ENCODE measurements at regions not wholly inside any gene's neighbourhood (a gene's known extent, or its start where the extent isn't known, plus 50 kb on each side); places are given as distances from the start of the nearest gene placed in this dataset.
A peak's percentile ranks its signal among the peaks of the same experiment; 100 is the strongest.

- no peak for FAIRE-seq
- Histone ChIP-seq H3K27ac (ENCODE audit: low read depth, low read length) (no peak overlapping the region), H3K9me3 (ENCODE audit: insufficient read depth, low read depth, low read length) (peaks cover 3% of the 10 kb centered on the region), H3K27me3 (ENCODE audit: insufficient read depth, low read length) (no peaks in the 10 kb centered on the region), H3K4me3 (ENCODE audit: insufficient read depth, low read depth, low read length) (no peak overlapping the region), H3K4me1 (ENCODE audit: insufficient read depth, low read length) (no peaks in the 10 kb centered on the region), H3K4me2 (ENCODE audit: low read length) (no peak overlapping the region), H4K20me1 (ENCODE audit: insufficient read depth, low read length) (no peaks in the 10 kb centered on the region), H3K9ac (ENCODE audit: low read length) (no peak overlapping the region), H3K36me3 (ENCODE audit: insufficient read depth, low read length) (no peaks in the 10 kb centered on the region), H2AFZ (ENCODE audit: low read depth, low read length) (no peak overlapping the region), H3K79me2 (ENCODE audit: insufficient read depth, low read length) (no peaks in the 10 kb centered on the region)
- Mint-ChIP-seq H3K9me3 (ENCODE audit: unreplicated experiment) (peaks cover 2% of the 10 kb centered on the region), H3K27me3 (ENCODE audit: low read depth, unreplicated experiment) (no peaks in the 10 kb centered on the region), H3K4me3 (ENCODE audit: unreplicated experiment) (no peak overlapping the region), H3K27ac (ENCODE audit: unreplicated experiment) (no peak overlapping the region), H3K36me3 (ENCODE audit: low read depth, unreplicated experiment) (no peaks in the 10 kb centered on the region), H3K4me1 (ENCODE audit: low read depth, unreplicated experiment) (peaks cover 6% of the 10 kb centered on the region)
- peak; percentile 22 for DNase-seq (ENCODE audit: low read depth)
- no peak for TF ChIP-seq CTCF (IDR thresholded peaks at IDR 0.05; ENCODE audit: insufficient read depth, low read depth, low read length)
- TF ChIP-seq EZH2 (IDR thresholded peaks at IDR 0.05; ENCODE audit: insufficient read depth, low read length), result no peak
Measured at GRCh38 chr4:179662522-179662921, 2220.3 kb upstream of the AGA start.

DNA sequence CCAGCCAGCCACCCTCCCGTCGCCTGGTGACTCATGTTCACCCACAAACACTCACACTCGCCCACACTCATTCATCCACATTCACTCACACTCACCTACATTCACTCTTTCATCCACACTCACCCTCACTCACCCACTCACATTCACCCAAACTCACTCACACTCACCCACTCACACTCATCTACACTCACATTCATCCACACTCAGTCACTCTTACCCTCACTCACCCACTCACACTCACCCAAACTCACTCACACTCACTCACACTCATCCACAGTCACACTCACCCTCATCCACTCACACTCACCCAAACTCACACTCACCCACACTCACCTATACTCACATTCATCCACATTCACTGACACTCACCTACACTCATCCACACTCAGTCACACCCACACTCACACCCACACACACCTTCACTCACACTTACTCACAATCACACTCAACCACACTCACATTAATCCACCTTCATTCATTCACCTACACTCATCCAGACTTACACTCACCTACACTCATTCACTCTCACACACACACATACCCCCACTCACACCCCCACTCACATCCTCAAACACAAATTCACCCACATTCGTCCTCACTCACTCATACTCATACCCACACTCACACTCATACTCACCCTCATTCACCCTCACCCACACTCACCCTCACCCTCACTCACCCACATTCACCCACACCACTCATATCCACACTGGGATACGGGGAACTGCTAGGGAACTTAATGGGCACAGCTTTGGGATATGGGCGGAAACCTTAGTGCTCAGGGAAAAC lies 2221.6 kb upstream of the AGA start:
- H3K36me3 Mint-ChIP-seq (ENCODE audit: low read depth, unreplicated experiment), result no peaks in the 10 kb centered on the region
- peaks cover 3% of the 10 kb centered on the region for H3K9me3 ChIP-seq (ENCODE audit: insufficient read depth, low read depth, low read length)
- no peak for FAIRE-seq
- H3K4me2 ChIP-seq (ENCODE audit: low read length), result no peak overlapping the region
- no peak overlapping the region for H3K27ac Mint-ChIP-seq (ENCODE audit: unreplicated experiment)
- TF ChIP-seq EZH2 (IDR thresholded peaks at IDR 0.05; ENCODE audit: insufficient read depth, low read length) (no peak), CTCF (IDR thresholded peaks at IDR 0.05; ENCODE audit: insufficient read depth, low read depth, low read length) (no peak)
- H2AFZ ChIP-seq (ENCODE audit: low read depth, low read length), result no peak overlapping the region
- no peaks in the 10 kb centered on the region for H3K27me3 Mint-ChIP-seq (ENCODE audit: low read depth, unreplicated experiment)
- H3K79me2 ChIP-seq (ENCODE audit: insufficient read depth, low read length), result no peaks in the 10 kb centered on the region
- no peak overlapping the region for H3K4me3 Mint-ChIP-seq (ENCODE audit: unreplicated experiment)
- H3K4me1 Mint-ChIP-seq (ENCODE audit: low read depth, unreplicated experiment), result peaks cover 6% of the 10 kb centered on the region
- no peak overlapping the region for H3K27ac ChIP-seq (ENCODE audit: low read depth, low read length)
- no peaks in the 10 kb centered on the region for H3K4me1 ChIP-seq (ENCODE audit: insufficient read depth, low read length)
- no peak overlapping the region for H3K9ac ChIP-seq (ENCODE audit: low read length)
- no peak for DNase-seq (ENCODE audit: low read depth)
- no peaks in the 10 kb centered on the region for H4K20me1 ChIP-seq (ENCODE audit: insufficient read depth, low read length)
- peaks cover 2% of the 10 kb centered on the region for H3K9me3 Mint-ChIP-seq (ENCODE audit: unreplicated experiment)
- no peak overlapping the region for H3K4me3 ChIP-seq (ENCODE audit: insufficient read depth, low read depth, low read length)
- no peaks in the 10 kb centered on the region for H3K36me3 ChIP-seq (ENCODE audit: insufficient read depth, low read length)
- no peaks in the 10 kb centered on the region for H3K27me3 ChIP-seq (ENCODE audit: insufficient read depth, low read length)

- Histone ChIP-seq H3K4me2 (ENCODE audit: low read length) (no peak overlapping the region), H3K27me3 (ENCODE audit: insufficient read depth, low read length) (no peaks in the 10 kb centered on the region), H2AFZ (ENCODE audit: low read depth, low read length) (no peak overlapping the region), H3K4me1 (ENCODE audit: insufficient read depth, low read length) (no peaks in the 10 kb centered on the region), H3K36me3 (ENCODE audit: insufficient read depth, low read length) (no peaks in the 10 kb centered on the region), H3K9me3 (ENCODE audit: insufficient read depth, low read depth, low read length) (peaks cover 3% of the 10 kb centered on the region), H3K27ac (ENCODE audit: low read depth, low read length) (no peak overlapping the region), H3K4me3 (ENCODE audit: insufficient read depth, low read depth, low read length) (no peak overlapping the region), H3K9ac (ENCODE audit: low read length) (no peak overlapping the region), H3K79me2 (ENCODE audit: insufficient read depth, low read length) (no peaks in the 10 kb centered on the region), H4K20me1 (ENCODE audit: insufficient read depth, low read length) (no peaks in the 10 kb centered on the region)
- Mint-ChIP-seq H3K27ac (ENCODE audit: unreplicated experiment) (no peak overlapping the region), H3K27me3 (ENCODE audit: low read depth, unreplicated experiment) (no peaks in the 10 kb centered on the region), H3K36me3 (ENCODE audit: low read depth, unreplicated experiment) (no peaks in the 10 kb centered on the region), H3K9me3 (ENCODE audit: unreplicated experiment) (no peaks in the 10 kb centered on the region), H3K4me3 (ENCODE audit: unreplicated experiment) (no peak overlapping the region), H3K4me1 (ENCODE audit: low read depth, unreplicated experiment) (peaks cover 6% of the 10 kb centered on the region)
- DNase-seq (ENCODE audit: low read depth) (no peak), FAIRE-seq (no peak)
- TF ChIP-seq EZH2 (IDR thresholded peaks at IDR 0.05; ENCODE audit: insufficient read depth, low read length) (no peak), CTCF (IDR thresholded peaks at IDR 0.05; ENCODE audit: insufficient read depth, low read depth, low read length) (no peak)
Measured at GRCh38 chr4:179664430-179665027, 2222.3 kb upstream of the AGA start.
